H1 (cell line): ENCODE measurements at regions not wholly inside any gene's neighbourhood (a gene's known extent, or its start where the extent isn't known, plus 50 kb on each side); places are given as distances from the start of the nearest gene placed in this dataset.

ENCODE experiments used
- CHD7 ChIP-seq: fragments of 300-600 bp; sonication (generic); IDR thresholded peaks from 2 replicates; pipeline ENCODE4 v1.7.1; 2012; ENCODE audit warnings: low read length, moderate library complexity, mild to moderate bottlenecking, inconsistent platforms; ENCODE audit not compliant: insufficient replicate concordance
- EGR1 ChIP-seq: IDR thresholded peaks from 2 replicates; pipeline ENCODE4 v1.6.1; 2011; ENCODE audit warnings: low read depth, low read length, borderline replicate concordance
- GABPA ChIP-seq: IDR thresholded peaks from 2 replicates; pipeline ENCODE4 v1.6.1; 2011; ENCODE audit warnings: mild to moderate bottlenecking, low read length, moderate library complexity, borderline replicate concordance; ENCODE audit not compliant: insufficient read depth
- KDM1A ChIP-seq: fragments of 200-600, 300-600 bp; sonication (generic); IDR thresholded peaks from 2 replicates; pipeline ENCODE4 v1.7.1; 2016; ENCODE audit warnings: mild to moderate bottlenecking, low read length, borderline replicate concordance
- MAFK ChIP-seq: IDR thresholded peaks from 2 replicates; pipeline ENCODE4 v1.6.1; 2012; ENCODE audit warnings: low read depth, mild to moderate bottlenecking, improper control_type of control experiment, low read length
- NANOG ChIP-seq: IDR thresholded peaks from 2 replicates; pipeline ENCODE4 v1.6.1; 2011; ENCODE audit warnings: low read length, low read depth, mild to moderate bottlenecking, inconsistent platforms; ENCODE audit not compliant: insufficient read depth, poor library complexity, severe bottlenecking
- RFX5 ChIP-seq: IDR thresholded peaks from 2 replicates; pipeline ENCODE4 v1.6.1; 2011; ENCODE audit warnings: low read depth, low read length, improper control_type of control experiment, borderline replicate concordance
- RNF2 ChIP-seq: fragments of 200-900, 300-1000 bp; sonication (generic); IDR thresholded peaks from 2 replicates; pipeline ENCODE4 v1.7.1; 2016; ENCODE audit warnings: borderline replicate concordance, low read depth, mild to moderate bottlenecking, antibody characterized with exemption, low read length; ENCODE audit not compliant: poor library complexity, severe bottlenecking; ENCODE audit errors: missing control alignments
- RXRA ChIP-seq: IDR thresholded peaks from 2 replicates; pipeline ENCODE4 v1.6.1; 2011; ENCODE audit warnings: low read depth, mild to moderate bottlenecking, low read length, moderate library complexity; ENCODE audit not compliant: insufficient read depth
- TAF7 ChIP-seq: optimal IDR thresholded peaks from 2 replicates; pipeline ENCODE3; 2011; ENCODE audit warnings: low read depth, mild to moderate bottlenecking, inconsistent platforms, low read length, moderate library complexity, borderline replicate concordance
- TF ChIP-seq, protein P1 (sequence below): IDR thresholded peaks from 2 replicates; pipeline ENCODE4 v1.6.1; 2012; ENCODE audit warnings: inconsistent platforms

DNA sequence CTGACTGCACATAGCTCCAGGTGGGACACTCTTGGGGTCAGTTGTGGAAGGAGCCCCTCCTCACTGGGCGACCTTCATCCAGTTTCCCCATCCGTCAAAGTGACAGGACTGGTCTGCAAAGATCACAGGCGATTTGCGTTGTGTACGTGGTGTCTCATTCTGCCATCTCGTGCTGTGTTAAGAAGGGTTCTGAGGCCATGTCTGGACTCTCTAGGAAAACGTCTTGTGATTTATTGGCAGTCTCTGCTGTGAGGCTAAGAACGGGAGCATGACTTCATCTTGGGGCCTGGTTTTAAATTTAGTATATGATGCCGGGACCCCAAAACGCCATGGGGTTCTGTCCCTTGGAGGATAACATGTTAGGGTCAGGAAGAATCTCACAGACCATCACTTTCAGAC lies 65.2 kb upstream of the CIBAR2 start (continued):
- no peak for TF ChIP-seq CHD7
- TF ChIP-seq MAFK = no peak
- TF ChIP-seq, protein P1, sequence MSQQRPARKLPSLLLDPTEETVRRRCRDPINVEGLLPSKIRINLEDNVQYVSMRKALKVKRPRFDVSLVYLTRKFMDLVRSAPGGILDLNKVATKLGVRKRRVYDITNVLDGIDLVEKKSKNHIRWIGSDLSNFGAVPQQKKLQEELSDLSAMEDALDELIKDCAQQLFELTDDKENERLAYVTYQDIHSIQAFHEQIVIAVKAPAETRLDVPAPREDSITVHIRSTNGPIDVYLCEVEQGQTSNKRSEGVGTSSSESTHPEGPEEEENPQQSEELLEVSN = no peak
- no peak for TF ChIP-seq EGR1
- TF ChIP-seq GABPA = no peak
- TF ChIP-seq NANOG = no peak
- TF ChIP-seq TAF7 = no peak
- TF ChIP-seq RNF2 = no peak
- TF ChIP-seq RXRA = no peak
- no peak for TF ChIP-seq KDM1A
- no peak for TF ChIP-seq RFX5
